Panc1 (cell line): ENCODE measurements at regions not wholly inside any gene's neighbourhood (a gene's known extent, or its start where the extent isn't known, plus 50 kb on each side); places are given as distances from the start of the nearest gene placed in this dataset.

ENCODE experiments used
- ATAC-seq: fragments of 200-7000 bp; cut with Tn5 transposase; 2 replicates; pipeline ENCODE4 v1.9.1; 2020; ENCODE audit warnings: mild to moderate bottlenecking, moderate library complexity
- BruUV-seq: library from RNA; stranded (reverse); fragments of 400-500 nt; replicated peaks from 2 replicates; lab custom pipeline; 2021; lab: Mats Ljungman, UMichigan
- CTCF ChIA-PET: fragments of 300-600 bp; sonication (Branson Sonifier 250); formaldehyde crosslinking; loops from one replicate; lab custom pipeline; 2022; ENCODE audit warnings: antibody characterized with exemption; lab: Charles Lee
- POLR2A ChIA-PET: fragments of 300-600 bp; sonication (Branson Sonifier 250); formaldehyde crosslinking; loops from one replicate; lab custom pipeline; 2022; ENCODE audit warnings: antibody characterized with exemption; lab: Charles Lee
- DNase-seq: peaks from one replicate; pipeline ENCODE4 v3.0.0-alpha.2; 2010; ENCODE audit warnings: low read depth, low spot score
- H3K27ac ChIP-seq: 2 replicates; pipeline ENCODE4 v1.5.1; 2011; ENCODE audit warnings: mild to moderate bottlenecking, low read length, inconsistent platforms
- H3K27me3 ChIP-seq: fragments of 200-500 bp; sonication (Bioruptor generic); 2 replicates; pipeline ENCODE4 v1.6.0; 2014; ENCODE audit warnings: low read length, inconsistent platforms; ENCODE audit not compliant: control insufficient read depth, insufficient read depth
- H3K36me3 ChIP-seq: fragments of 200-500 bp; sonication (Bioruptor generic); 2 replicates; pipeline ENCODE4 v1.5.1; 2014; ENCODE audit warnings: inconsistent platforms, mild to moderate bottlenecking, low read length, moderate library complexity; ENCODE audit not compliant: control insufficient read depth, insufficient read depth
- H3K4me1 ChIP-seq: 2 replicates; pipeline ENCODE4 v1.5.1; 2011; ENCODE audit warnings: inconsistent platforms, mild to moderate bottlenecking, low read length, moderate library complexity; ENCODE audit not compliant: control insufficient read depth, insufficient read depth
- H3K4me3 ChIP-seq, 2 experiments: 2 replicates each; pipeline ENCODE4 v1.5.1; 2011 to 2012; ENCODE audit warnings: low read depth in 2 of 2, low read length in 2 of 2, mild to moderate bottlenecking in 2 of 2, inconsistent platforms in 1 of 2, moderate library complexity in 1 of 2
- H3K9me3 ChIP-seq: fragments of 200-500 bp; sonication (Bioruptor generic); 2 replicates; pipeline ENCODE4 v1.5.1; 2014; ENCODE audit warnings: low read depth, mild to moderate bottlenecking, inconsistent platforms, low read length, moderate library complexity; ENCODE audit not compliant: control insufficient read depth, insufficient read depth
- POLR2AphosphoS5 ChIP-seq: IDR thresholded peaks from 2 replicates; pipeline ENCODE4 v1.6.1; 2012; ENCODE audit warnings: mild to moderate bottlenecking, low read depth, low read length, moderate library complexity
- SIN3A ChIP-seq: IDR thresholded peaks from 2 replicates; pipeline ENCODE4 v1.6.1; 2012; ENCODE audit warnings: low read depth, mild to moderate bottlenecking, low read length, moderate library complexity, borderline replicate concordance; ENCODE audit not compliant: insufficient read depth
- TCF7L2 ChIP-seq: IDR thresholded peaks from 2 replicates; pipeline ENCODE4 v1.6.1; 2011; ENCODE audit warnings: mild to moderate bottlenecking, low read depth, low read length, inconsistent platforms
- in situ Hi-C: cut with HindIII; loops from 2 replicates; pipeline ENCODE4 v1.10.0; 2016; ENCODE audit warnings: low sequenced_read_pairs, low pct_unique_long_range_greater_than_20kb
- intact Hi-C: fragments of 100-400 bp; cut with micrococcal nuclease; formaldehyde crosslinking; loops from one replicate; pipeline ENCODE4 v1.10.0; 2022; ENCODE audit not compliant: unreplicated experiment
- TF ChIP-seq, protein P1 (sequence below), 2 experiments: IDR thresholded peaks; 2 replicates each; pipeline ENCODE4 v1.6.1; 2011 to 2012; ENCODE audit warnings: low read depth in 2 of 2, control low read depth in 1 of 2, low read length in 1 of 2, mild to moderate bottlenecking in 1 of 2, moderate library complexity in 1 of 2; ENCODE audit not compliant: insufficient read depth in 1 of 2
- TF ChIP-seq, protein P2 (sequence below): fragments of 450-650 bp; IDR thresholded peaks from 2 replicates; pipeline ENCODE4 v1.5.1; 2017; ENCODE audit warnings: mild to moderate bottlenecking

DNA sequence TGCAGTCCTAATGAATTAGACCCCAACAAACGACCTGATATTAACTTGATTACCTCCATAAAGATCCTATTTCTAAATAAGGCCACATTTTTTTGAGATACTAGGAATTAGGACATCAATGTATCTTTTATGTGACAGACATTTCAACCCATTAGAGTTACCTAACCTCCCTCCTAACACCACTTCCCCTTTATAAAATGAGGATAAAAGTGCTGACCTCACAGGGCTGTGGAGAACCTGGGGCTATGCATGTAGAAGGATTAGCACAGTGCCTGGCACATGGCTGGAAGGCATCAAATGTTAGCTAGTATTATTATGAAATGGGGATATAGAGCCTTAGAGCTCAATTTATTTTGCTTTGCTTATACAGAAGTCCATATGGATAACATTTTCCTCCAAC, 53.5 kb upstream of the LRRN1 start:
- ChIA-PET CTCF (no interaction called here), POLR2A (no interaction called here)
- TF ChIP-seq, protein P1, sequence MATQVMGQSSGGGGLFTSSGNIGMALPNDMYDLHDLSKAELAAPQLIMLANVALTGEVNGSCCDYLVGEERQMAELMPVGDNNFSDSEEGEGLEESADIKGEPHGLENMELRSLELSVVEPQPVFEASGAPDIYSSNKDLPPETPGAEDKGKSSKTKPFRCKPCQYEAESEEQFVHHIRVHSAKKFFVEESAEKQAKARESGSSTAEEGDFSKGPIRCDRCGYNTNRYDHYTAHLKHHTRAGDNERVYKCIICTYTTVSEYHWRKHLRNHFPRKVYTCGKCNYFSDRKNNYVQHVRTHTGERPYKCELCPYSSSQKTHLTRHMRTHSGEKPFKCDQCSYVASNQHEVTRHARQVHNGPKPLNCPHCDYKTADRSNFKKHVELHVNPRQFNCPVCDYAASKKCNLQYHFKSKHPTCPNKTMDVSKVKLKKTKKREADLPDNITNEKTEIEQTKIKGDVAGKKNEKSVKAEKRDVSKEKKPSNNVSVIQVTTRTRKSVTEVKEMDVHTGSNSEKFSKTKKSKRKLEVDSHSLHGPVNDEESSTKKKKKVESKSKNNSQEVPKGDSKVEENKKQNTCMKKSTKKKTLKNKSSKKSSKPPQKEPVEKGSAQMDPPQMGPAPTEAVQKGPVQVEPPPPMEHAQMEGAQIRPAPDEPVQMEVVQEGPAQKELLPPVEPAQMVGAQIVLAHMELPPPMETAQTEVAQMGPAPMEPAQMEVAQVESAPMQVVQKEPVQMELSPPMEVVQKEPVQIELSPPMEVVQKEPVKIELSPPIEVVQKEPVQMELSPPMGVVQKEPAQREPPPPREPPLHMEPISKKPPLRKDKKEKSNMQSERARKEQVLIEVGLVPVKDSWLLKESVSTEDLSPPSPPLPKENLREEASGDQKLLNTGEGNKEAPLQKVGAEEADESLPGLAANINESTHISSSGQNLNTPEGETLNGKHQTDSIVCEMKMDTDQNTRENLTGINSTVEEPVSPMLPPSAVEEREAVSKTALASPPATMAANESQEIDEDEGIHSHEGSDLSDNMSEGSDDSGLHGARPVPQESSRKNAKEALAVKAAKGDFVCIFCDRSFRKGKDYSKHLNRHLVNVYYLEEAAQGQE (IDR thresholded peaks at IDR 0.05; ENCODE audit: insufficient read depth in 1 of 2, low read depth in 2 of 2, low read length in 1 of 2), result no peak
- TF ChIP-seq, protein P2, sequence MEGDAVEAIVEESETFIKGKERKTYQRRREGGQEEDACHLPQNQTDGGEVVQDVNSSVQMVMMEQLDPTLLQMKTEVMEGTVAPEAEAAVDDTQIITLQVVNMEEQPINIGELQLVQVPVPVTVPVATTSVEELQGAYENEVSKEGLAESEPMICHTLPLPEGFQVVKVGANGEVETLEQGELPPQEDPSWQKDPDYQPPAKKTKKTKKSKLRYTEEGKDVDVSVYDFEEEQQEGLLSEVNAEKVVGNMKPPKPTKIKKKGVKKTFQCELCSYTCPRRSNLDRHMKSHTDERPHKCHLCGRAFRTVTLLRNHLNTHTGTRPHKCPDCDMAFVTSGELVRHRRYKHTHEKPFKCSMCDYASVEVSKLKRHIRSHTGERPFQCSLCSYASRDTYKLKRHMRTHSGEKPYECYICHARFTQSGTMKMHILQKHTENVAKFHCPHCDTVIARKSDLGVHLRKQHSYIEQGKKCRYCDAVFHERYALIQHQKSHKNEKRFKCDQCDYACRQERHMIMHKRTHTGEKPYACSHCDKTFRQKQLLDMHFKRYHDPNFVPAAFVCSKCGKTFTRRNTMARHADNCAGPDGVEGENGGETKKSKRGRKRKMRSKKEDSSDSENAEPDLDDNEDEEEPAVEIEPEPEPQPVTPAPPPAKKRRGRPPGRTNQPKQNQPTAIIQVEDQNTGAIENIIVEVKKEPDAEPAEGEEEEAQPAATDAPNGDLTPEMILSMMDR, result no peak
- TF ChIP-seq SIN3A (no peak), POLR2AphosphoS5 (no peak), TCF7L2 (no peak)
- H3K4me3 ChIP-seq, result no peak overlapping the region
- no peak for ATAC-seq
- H3K27me3 ChIP-seq, result no peaks in the 10 kb centered on the region
- in situ Hi-C loops (no loop called here), intact Hi-C loops (no loop called here)
- H3K27ac ChIP-seq, result no peak overlapping the region
- H3K36me3 ChIP-seq, result no peaks in the 10 kb centered on the region
- no TSS peak for BruUV-seq
- no peaks in the 10 kb centered on the region for H3K9me3 ChIP-seq
- H3K4me1 ChIP-seq, result no peaks in the 10 kb centered on the region
- no peak for DNase-seq

DNA sequence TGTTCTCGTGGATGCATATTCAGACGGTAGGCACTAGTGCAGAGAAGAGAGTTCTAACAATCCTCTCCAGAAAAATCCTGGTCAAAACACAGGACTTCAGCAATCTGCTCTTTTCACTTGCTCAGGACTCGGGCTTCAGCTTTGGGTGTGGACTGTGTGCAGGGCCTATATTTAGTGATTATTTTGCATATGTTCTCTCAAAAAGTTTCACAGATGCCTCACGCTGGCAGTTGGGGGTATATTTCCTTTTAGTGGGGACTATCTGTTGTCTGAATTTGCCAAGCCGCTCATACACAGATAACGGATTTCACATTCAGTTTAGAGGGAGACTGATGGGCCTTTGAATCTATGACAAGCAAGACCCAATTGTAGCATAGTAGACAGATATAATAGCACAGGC, 54.4 kb upstream of the LRRN1 start:
- DNase-seq (no peak), ATAC-seq (no peak)
- BruUV-seq, result no TSS peak
- in situ Hi-C loops (no loop called here), intact Hi-C loops (no loop called here)
- Histone ChIP-seq H3K9me3 (no peaks in the 10 kb centered on the region), H3K4me1 (no peaks in the 10 kb centered on the region), H3K27me3 (no peaks in the 10 kb centered on the region), H3K36me3 (no peaks in the 10 kb centered on the region), H3K4me3 (no peak overlapping the region), H3K27ac (no peak overlapping the region)
- CTCF ChIA-PET, result no interaction called here
- POLR2A ChIA-PET, result no interaction called here
- TF ChIP-seq SIN3A (no peak), POLR2AphosphoS5 (no peak), TCF7L2 (no peak)
- TF ChIP-seq, protein P1 (IDR thresholded peaks at IDR 0.05; ENCODE audit: insufficient read depth in 1 of 2, low read depth in 2 of 2, low read length in 1 of 2), result no peak
- TF ChIP-seq, protein P2, result no peak
